Stomach smooth muscle (tissue), 2 donors: ENCODE measurements at regions not wholly inside any gene's neighbourhood (a gene's known extent, or its start where the extent isn't known, plus 50 kb on each side); places are given as distances from the start of the nearest gene placed in this dataset.

Experiments used
- H3K27ac ChIP-seq: one replicate; pipeline ENCODE4 v1.7.0; 2013; ENCODE audit warnings: mild to moderate bottlenecking, low read length, inconsistent platforms
- H3K27me3 ChIP-seq, 2 donors: one replicate each; pipeline ENCODE4 v1.7.0; 2013; ENCODE audit warnings: low read length in 2 of 2; ENCODE audit not compliant: insufficient read depth in 2 of 2, control insufficient read depth in 1 of 2
- H3K36me3 ChIP-seq, 2 donors: one replicate each; pipeline ENCODE4 v1.7.0; 2013; ENCODE audit warnings: low read length in 2 of 2; ENCODE audit not compliant: control insufficient read depth in 2 of 2, insufficient read depth in 2 of 2
- H3K4me1 ChIP-seq: one replicate; pipeline ENCODE4 v1.7.0; 2013; ENCODE audit warnings: low read length; ENCODE audit not compliant: control insufficient read depth, insufficient read depth
- H3K4me3 ChIP-seq, 2 donors: one replicate each; pipeline ENCODE4 v1.7.0; 2013; ENCODE audit warnings: low read length in 2 of 2
- H3K9ac ChIP-seq, 2 donors: one replicate each; pipeline ENCODE4 v1.7.0; 2013; ENCODE audit warnings: low read length in 2 of 2, mild to moderate bottlenecking in 1 of 2
- H3K9me3 ChIP-seq, 2 donors: one replicate each; pipeline ENCODE4 v1.7.0; 2013; ENCODE audit warnings: low read length in 2 of 2; ENCODE audit not compliant: control insufficient read depth in 2 of 2
- donor health status: healthy.
- donor health status: Pancreatic carcinoma.

DNA sequence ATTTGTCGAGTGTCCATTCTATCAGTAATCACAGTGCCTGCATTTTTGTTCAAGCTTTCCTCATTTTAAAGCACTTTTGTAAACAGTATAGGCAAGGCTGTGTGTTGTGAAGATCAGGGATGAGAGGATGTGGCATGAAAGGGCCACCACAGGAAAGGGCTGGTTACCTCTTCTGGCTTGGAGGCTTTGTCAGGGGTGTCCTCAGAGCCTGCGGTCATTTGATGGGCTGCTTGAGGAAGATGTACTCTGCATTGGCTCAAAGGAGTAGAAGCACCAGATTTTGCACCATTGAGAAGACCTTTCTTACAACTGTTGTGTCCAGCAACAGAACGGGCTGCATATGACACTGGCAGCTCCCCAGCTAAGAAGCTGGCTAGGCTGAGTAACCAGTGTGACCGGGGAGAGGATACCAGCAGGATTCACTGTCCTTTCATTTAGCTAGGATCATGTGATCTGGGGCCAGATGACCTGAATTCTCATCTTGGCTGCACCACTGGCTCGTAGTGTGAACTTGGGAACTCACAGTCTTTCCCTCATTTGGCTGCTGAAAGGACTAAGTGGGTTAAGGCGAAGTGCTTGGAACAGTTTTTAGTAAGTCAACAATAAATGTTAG, 380.2 kb downstream of the FGF9 start:
- Histone ChIP-seq H3K36me3 (no peaks in the 10 kb centered on the region), H3K27me3 (no peaks in the 10 kb centered on the region), H3K4me1 (no peaks in the 10 kb centered on the region)

DNA sequence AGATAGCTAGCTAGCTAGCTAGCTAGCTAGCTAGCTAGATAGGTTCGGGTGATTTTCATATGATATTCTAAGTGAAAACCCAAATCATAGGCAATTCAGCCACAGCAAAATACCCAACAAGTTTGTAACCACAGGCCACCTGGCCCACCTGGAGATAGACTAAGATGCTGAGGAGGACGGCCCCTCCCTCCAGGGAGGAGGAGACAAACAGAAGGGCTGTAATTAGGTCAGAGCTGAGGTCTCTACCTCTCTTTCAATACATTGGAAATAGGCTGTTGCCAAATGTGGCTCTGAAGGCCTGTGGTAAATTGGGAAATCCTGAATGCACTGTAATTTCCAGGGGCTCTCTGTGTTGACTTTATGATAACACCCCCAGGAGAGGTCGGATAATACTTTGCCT, 382.2 kb downstream of the FGF9 start:
- H3K36me3 ChIP-seq: no peaks in the 10 kb centered on the region
- peaks cover 0 to 5% of the 10 kb centered on the region in 2 donors for H3K9me3 ChIP-seq
- no peak overlapping the region for H3K27ac ChIP-seq
- no peaks in the 10 kb centered on the region for H3K4me1 ChIP-seq
- no peak overlapping the region for H3K9ac ChIP-seq
- no peak overlapping the region for H3K4me3 ChIP-seq
- no peaks in the 10 kb centered on the region for H3K27me3 ChIP-seq

More for the DNA sequence above, 380.2 kb downstream of the FGF9 start:
- Histone ChIP-seq H3K27ac (no peak overlapping the region), H3K9me3 (no peaks in the 10 kb centered on the region), H3K9ac (no peak overlapping the region), H3K4me3 (no peak overlapping the region)

DNA sequence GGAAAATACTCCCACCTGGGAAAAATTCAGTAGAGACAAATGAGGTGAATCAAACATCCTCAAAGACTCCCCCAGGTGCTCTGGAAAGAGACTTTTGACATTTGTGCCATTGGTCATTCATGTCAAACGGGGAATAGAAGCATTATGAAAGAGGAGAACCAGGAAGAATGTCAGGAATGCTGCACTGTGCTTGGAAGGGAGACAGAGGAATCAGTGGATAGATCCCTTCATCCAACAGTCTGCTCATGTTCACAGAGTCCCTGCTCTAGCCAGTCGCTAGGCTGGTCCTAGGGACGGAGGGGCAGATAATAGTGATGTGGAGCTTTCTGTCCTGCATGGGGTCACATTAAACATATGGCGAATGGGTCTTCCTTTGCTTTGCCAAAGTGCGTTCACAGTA, 384.4 kb downstream of the FGF9 start:
- Histone ChIP-seq H3K4me1 (no peaks in the 10 kb centered on the region), H3K27me3 (no peaks in the 10 kb centered on the region), H3K9me3 (peaks cover 0 to 5% of the 10 kb centered on the region in 2 donors), H3K9ac (no peak overlapping the region), H3K27ac (no peak overlapping the region), H3K4me3 (no peak overlapping the region), H3K36me3 (no peaks in the 10 kb centered on the region)

DNA sequence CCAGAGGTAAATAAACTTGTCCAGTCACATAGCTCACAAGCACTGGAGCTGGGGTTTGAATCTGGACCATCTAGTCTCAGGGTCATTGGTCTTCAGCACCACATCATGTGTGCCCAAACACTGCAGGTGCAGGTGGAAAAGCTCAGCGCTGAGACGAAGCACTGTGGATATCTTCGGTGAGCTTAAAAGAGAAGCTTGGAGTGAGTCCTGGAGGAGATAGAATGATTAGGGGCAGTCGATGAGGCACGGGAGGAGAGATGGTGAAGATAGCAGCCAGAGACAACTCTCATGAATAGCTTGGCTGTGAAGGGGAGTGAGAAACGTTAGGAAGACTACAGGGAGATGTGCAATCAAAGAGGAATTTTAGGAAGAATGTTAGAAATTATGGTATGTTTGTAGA, 389.3 kb downstream of the FGF9 start:
- Histone ChIP-seq H3K36me3 (no peaks in the 10 kb centered on the region), H3K9me3 (peaks cover 0 to 5% of the 10 kb centered on the region in 2 donors), H3K4me1 (peaks cover 4% of the 10 kb centered on the region), H3K27me3 (no peaks in the 10 kb centered on the region), H3K9ac (no peak overlapping the region), H3K4me3 (no peak overlapping the region), H3K27ac (no peak overlapping the region)

DNA sequence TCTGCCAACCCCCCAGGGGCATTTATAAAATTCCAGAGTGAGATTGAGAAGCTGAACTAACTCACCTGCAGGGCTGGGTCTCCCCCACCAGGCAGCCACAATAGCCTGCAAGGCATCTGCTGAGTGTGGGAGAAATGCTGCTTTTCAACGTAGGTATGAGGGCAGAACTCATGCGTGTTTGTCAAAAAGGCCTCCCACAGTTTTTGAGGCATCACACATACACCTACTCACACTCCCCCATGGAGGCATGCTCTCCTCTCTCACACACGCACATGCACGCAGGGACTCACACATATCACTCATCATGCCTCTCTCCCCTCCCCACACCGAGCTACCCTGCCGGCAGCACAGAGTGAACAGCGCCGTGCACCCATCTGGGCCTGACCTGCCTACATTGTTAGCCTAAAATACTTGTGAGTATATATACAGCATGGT, 390.5 kb downstream of the FGF9 start:
- H3K9me3 ChIP-seq: peaks cover 0 to 4% of the 10 kb centered on the region in 2 donors
- peaks cover 4% of the 10 kb centered on the region for H3K4me1 ChIP-seq
- no peaks in the 10 kb centered on the region for H3K27me3 ChIP-seq
- no peak overlapping the region for H3K27ac ChIP-seq
- H3K36me3 ChIP-seq: no peaks in the 10 kb centered on the region
- H3K9ac ChIP-seq: no peak overlapping the region
- H3K4me3 ChIP-seq: no peak overlapping the region

DNA sequence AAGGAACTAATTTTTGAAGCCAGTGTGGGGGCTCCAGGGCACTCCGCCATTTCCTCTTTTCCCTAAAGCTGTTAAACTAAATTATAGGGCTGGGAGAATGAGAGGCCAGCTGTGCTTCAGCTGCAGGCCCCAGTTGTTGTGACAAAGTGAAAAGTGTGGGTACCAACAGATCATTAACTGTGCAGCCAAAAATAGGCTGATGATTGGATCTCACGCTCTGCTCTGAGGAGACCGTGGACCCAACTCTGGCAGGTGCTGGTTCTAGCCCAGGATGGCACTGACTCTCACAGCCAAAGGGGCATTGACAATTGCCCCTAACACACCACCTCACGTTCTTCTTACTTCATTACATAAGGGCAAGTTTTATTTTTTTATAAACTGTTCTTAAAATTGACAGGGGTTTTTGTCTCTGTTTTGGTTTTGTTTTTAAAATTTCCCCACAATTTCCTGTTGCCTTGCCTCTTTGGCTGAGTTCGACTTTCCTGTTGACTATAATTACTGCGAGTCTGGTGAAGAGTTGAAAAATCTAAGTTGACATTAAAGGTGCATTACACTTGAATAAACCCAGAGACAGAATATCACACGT, 391.0 kb downstream of the FGF9 start:
- Histone ChIP-seq H3K36me3 (no peaks in the 10 kb centered on the region), H3K27ac (no peak overlapping the region), H3K4me3 (no peak overlapping the region), H3K4me1 (peaks cover 4% of the 10 kb centered on the region), H3K9me3 (no peaks in the 10 kb centered on the region), H3K9ac (no peak overlapping the region), H3K27me3 (no peaks in the 10 kb centered on the region)

DNA sequence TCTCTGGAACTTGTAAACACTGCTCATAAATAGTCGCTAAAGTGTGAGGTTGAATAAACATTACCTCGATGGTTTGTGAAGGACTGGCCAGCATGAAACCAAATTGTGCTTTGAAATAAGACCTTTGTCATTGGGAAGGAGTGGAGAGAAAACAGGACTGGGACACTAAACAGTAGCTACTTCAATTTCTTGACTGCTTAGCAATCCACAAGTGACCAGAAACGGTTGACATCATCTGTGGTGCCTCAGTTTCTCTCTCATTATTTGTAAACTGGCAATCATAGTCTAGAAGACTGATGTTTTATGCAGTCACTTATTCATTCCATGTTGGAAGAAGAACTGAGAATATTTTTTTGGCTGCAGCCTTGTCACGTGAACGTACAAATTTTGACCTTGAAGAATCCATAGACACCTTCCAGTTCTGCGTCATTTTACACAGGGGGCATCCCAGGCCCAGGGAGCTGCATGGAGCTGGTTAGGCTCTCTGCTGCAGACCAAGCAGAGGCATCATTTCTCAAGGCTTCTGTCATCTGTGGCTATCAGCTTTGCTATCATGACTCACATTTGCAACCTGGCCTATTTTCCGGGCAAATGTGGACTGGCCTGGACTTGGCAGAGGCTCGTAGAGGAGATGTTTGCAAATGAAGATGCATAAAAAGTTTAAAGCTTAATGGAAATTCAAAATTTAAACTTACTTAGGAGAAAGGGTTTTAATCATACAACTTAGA, 391.8 kb downstream of the FGF9 start:
- no peak overlapping the region for H3K9ac ChIP-seq
- no peak overlapping the region for H3K4me3 ChIP-seq
- H3K36me3 ChIP-seq: no peaks in the 10 kb centered on the region
- no peaks in the 10 kb centered on the region for H3K27me3 ChIP-seq
- H3K27ac ChIP-seq: no peak overlapping the region
- H3K9me3 ChIP-seq: no peaks in the 10 kb centered on the region
- peaks cover 4% of the 10 kb centered on the region for H3K4me1 ChIP-seq

DNA sequence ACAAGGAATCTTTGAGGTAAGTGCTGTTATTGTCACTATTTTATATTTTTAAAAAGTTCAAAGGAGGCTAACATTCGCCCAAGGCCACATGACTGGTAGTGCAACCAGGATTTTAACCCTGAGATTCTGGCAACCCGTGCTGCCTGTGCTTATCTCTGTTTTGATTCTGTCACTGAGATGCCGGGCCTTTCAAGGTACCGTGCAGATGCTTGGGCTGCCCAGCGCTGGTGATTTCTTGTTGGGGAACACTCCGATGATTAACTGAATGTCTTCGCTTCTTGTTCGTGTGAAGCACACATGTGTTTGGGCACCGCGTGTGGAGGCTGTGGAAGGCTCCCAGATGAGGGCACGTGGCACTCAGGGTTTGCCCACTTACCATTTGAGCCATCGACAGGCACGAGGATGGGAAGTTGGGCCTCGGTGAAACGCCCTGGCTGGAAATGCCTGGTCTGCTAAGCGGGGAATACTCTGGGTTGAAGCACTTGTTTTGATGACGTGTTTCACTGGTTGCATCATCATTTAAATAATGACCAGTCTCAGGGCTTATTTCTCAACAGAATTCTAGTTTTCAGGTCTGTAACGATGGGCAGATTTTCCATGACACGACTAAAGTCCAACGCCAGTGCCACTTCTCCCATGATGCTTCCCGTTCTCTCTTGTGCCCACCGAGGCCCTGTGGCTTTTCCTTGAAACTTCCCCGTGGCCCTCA, 392.7 kb downstream of the FGF9 start:
- H3K9me3 ChIP-seq: no peaks in the 10 kb centered on the region
- no peak overlapping the region for H3K4me3 ChIP-seq
- no peaks in the 10 kb centered on the region for H3K36me3 ChIP-seq
- H3K4me1 ChIP-seq: peaks cover 4% of the 10 kb centered on the region
- no peaks in the 10 kb centered on the region for H3K27me3 ChIP-seq
- no peak overlapping the region for H3K9ac ChIP-seq
- H3K27ac ChIP-seq: no peak overlapping the region

DNA sequence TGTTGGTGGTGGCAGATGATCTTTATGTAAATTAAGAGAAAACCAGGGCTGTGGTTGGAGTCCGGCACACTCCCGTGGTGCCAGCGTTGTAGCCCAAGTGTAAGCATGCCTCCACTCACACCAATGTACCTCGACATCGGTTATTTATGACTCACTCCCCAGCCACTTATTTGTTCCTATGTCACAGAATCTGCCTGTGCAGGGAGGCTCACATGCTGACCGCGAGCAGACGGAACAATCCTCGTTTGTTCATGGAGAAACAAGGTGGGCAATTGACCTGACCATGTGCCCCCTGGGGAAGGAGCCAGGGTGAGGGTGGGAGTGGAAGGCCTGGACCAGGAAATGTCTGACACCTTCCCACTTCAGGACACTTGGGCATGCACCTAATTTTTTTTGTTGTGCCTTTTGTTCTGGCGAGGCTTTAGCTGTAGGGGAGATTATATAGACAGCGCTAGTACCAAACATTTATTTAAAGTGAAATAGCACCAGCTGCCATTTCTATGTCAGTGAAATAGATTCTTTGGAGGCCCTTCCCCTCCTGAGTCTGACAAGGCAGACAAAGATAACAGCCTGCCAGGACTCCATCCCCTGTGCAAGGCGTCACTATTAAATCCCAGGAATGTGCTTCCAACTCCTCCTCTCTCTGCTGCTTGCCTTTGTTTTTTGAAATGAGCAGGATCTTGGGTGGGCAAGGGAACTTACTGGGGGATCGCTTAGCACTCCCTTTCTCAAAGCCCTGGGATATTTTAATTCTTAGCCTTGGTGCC, 394.2 kb downstream of the FGF9 start:
- Histone ChIP-seq H3K9ac (no peak overlapping the region), H3K9me3 (no peaks in the 10 kb centered on the region)

DNA sequence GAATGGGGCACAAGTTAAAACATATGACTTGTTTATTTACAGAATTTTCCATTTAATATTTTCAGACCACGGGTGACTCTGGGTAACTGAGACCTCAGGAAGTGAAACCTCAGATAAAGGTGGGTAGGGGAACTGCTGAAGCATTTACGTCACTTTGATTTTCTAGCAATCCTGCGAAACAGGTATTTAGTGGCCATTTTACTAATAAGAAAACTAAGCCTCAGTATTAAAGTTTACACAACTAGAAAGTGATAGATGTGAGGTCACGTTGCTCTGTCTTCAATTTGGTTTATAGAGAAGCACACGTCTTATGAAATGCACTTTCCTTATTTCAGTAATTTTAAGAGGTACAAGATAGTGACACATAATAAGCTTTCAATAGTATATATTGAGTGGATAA, 402.8 kb downstream of the FGF9 start:
- Histone ChIP-seq H3K4me1 (no peaks in the 10 kb centered on the region), H3K9ac (no peak overlapping the region), H3K27ac (no peak overlapping the region), H3K4me3 (no peak overlapping the region), H3K9me3 (no peaks in the 10 kb centered on the region), H3K36me3 (no peaks in the 10 kb centered on the region), H3K27me3 (no peaks in the 10 kb centered on the region)

More for the DNA sequence above, 394.2 kb downstream of the FGF9 start:
- Histone ChIP-seq H3K4me3 (no peak overlapping the region), H3K27ac (no peak overlapping the region), H3K4me1 (peaks cover 4% of the 10 kb centered on the region), H3K27me3 (no peaks in the 10 kb centered on the region), H3K36me3 (no peaks in the 10 kb centered on the region)
